ENCODE measurements at regions not wholly inside any gene's neighbourhood (a gene's known extent, or its start where the extent isn't known, plus 50 kb on each side); places are given as distances from the start of the nearest gene placed in this dataset.

- TF ChIP-seq POLR2AphosphoS5 (IDR thresholded peaks at IDR 0.05; ENCODE audit: low read depth, low read length) (no peak), POLR2A (IDR thresholded peaks at IDR 0.05; ENCODE audit: low read depth, low read length) (no peak)
Measured at GRCh38 chr10:120800528-120801323, 50.4 kb upstream of the WDR11 start.
